Bronchial epithelial cell (primary cell): ENCODE measurements at regions not wholly inside any gene's neighbourhood (a gene's known extent, or its start where the extent isn't known, plus 50 kb on each side); places are given as distances from the start of the nearest gene placed in this dataset.

ENCODE experiments used
- DNase-seq: peaks from one replicate; pipeline ENCODE4 v3.0.0-alpha.2; 2010; ENCODE audit warnings: low read depth
- FAIRE-seq: peaks from 2 replicates; lab custom pipeline; 2011; peaks lifted over from hg19 to GRCh38; lab: Jason Lieb, UNC
- H3K27me3 ChIP-seq: 2 replicates; pipeline ENCODE4 v1.5.1; 2011; ENCODE audit warnings: low read length; ENCODE audit not compliant: control insufficient read depth, insufficient read depth
- H3K36me3 ChIP-seq: 2 replicates; pipeline ENCODE4 v1.5.1; 2011; ENCODE audit warnings: low read length; ENCODE audit not compliant: control insufficient read depth, insufficient read depth
- H3K4me3 ChIP-seq: 2 replicates; pipeline ENCODE4 v1.5.1; 2011; ENCODE audit warnings: mild to moderate bottlenecking, low read depth, low read length, control low read depth
- CTCF ChIP-seq: IDR thresholded peaks from 2 replicates; pipeline ENCODE4 v1.5.1; 2011; ENCODE audit warnings: mild to moderate bottlenecking, moderate library complexity, low read length, control low read depth, inconsistent platforms; ENCODE audit not compliant: insufficient read depth, severe bottlenecking

DNA sequence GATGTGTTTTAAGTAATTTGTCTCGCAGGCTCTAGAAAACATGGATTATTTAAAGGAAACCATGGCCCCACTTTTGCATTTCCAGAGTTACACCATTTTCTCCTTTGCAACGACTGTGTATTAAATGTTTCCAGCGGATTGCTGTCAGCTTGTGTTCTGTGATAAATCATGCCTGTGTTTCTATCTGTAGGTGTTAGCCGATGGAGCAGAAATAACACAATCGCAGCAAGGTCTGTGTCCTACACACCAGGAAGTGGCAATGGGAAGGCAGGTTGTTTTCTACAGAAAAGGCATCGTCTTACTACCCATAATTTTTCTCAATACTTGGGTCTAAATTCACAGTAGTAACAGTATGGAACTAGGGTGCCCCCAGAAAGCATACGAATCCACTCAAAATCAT is 590.1 kb downstream of the NLGN4X start:
- no peaks in the 10 kb centered on the region for H3K36me3 ChIP-seq

DNA sequence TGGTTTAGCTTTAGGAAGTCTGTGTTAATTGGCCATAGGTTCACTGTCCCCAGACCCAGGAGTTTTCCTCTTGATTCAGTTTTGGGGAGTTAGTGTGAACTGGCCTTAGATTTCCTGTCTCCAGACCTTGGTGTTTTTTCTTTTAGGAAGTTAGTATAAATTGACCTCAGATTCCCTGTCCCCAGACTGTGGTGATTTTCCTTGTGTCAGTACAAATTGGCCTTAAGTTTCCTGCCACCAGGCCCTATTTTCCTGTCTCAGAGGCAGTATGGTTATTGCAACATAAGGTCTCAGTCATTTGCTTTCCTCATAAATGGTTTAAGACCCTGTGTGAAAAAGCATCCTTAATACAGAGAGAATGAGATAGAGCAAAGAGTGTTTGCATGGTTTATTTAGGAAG is 595.8 kb downstream of the NLGN4X start:
- DNase-seq (no peak), FAIRE-seq (no peak)
- H3K4me3 ChIP-seq, result no peak overlapping the region
- H3K27me3 ChIP-seq, result no peaks in the 10 kb centered on the region
- H3K36me3 ChIP-seq, result no peaks in the 10 kb centered on the region
- no peak for TF ChIP-seq CTCF

More for the DNA sequence above, 590.1 kb downstream of the NLGN4X start:
- Histone ChIP-seq H3K4me3 (no peak overlapping the region), H3K27me3 (no peaks in the 10 kb centered on the region)
- no peak for TF ChIP-seq CTCF
- FAIRE-seq, result no peak
- DNase-seq, result no peak

GRCh38 chrX:5632061-5632614 is 596.5 kb downstream of the NLGN4X start:
- H3K27me3 ChIP-seq, result no peaks in the 10 kb centered on the region
- no peak for DNase-seq
- no peak for TF ChIP-seq CTCF
- H3K4me3 ChIP-seq, result no peak overlapping the region
- no peak for FAIRE-seq
- no peaks in the 10 kb centered on the region for H3K36me3 ChIP-seq

GRCh38 chrX:5617666-5618065 is 611.0 kb downstream of the NLGN4X start:
- Histone ChIP-seq H3K4me3 (no peak overlapping the region), H3K36me3 (no peaks in the 10 kb centered on the region), H3K27me3 (no peaks in the 10 kb centered on the region)
- no peak for DNase-seq
- TF ChIP-seq CTCF, result no peak
- FAIRE-seq, result no peak

- DNase-seq (no peak), FAIRE-seq (no peak)
- H3K4me3 ChIP-seq, result no peak overlapping the region
- TF ChIP-seq CTCF, result no peak
- no peaks in the 10 kb centered on the region for H3K36me3 ChIP-seq
- H3K27me3 ChIP-seq, result no peaks in the 10 kb centered on the region
These were observed 633.1 kb downstream of the NLGN4X start for GRCh38 chrX:5595570-5595969.

DNA sequence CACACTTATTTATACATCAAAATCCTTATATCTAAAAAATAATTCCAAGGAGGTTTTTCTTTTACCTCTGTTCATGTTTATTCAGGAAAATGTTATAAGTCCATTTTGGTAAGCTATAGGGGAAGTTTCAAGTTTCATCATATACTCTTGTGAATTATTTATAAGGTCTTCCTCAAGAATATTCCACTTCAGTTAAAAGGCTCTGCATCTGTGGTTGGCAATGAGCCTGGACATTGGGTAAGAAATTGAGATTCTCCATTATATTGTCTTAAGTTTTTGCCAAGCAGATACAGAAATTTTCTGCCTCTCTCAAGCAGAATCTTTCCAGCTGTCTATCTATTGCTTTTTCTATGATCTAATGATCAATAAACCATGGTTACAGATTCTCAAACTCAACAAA is 641.9 kb downstream of the NLGN4X start:
- Histone ChIP-seq H3K36me3 (no peaks in the 10 kb centered on the region), H3K27me3 (no peaks in the 10 kb centered on the region), H3K4me3 (no peak overlapping the region)
- FAIRE-seq, result no peak
- DNase-seq, result no peak
- no peak for TF ChIP-seq CTCF
